ENCODE measurements at regions not wholly inside any gene's neighbourhood (a gene's known extent, or its start where the extent isn't known, plus 50 kb on each side); places are given as distances from the start of the nearest gene placed in this dataset.
"Not testable (repeated sequence)": the region's sequence is repeated elsewhere in the genome, so short reads cannot be mapped to it uniquely, and the experiment has no call there.

GRCh38 chr3:163708428-163708827 lies 1369.9 kb downstream of the SI start:
- Histone ChIP-seq H3K27me3 (no peaks in the 10 kb centered on the region), H3K4me1 (ENCODE audit: low read depth) (no peaks in the 10 kb centered on the region), H3K9me3 (ENCODE audit: low read depth) (no peaks in the 10 kb centered on the region), H3K27ac (no peak overlapping the region), H3K36me3 (no peaks in the 10 kb centered on the region), H3K4me3 (no peak overlapping the region)
- TF ChIP-seq CTCF (IDR thresholded peaks at IDR 0.05; ENCODE audit: low read depth, low read length) = no peak
- no peak for DNase-seq (ENCODE audit: low read depth in 1 of 2, low spot score in 1 of 2)

GRCh38 chr3:163707659-163708058 lies 1370.6 kb downstream of the SI start:
- TF ChIP-seq CTCF (IDR thresholded peaks at IDR 0.05; ENCODE audit: low read depth, low read length) = no peak

GRCh38 chr3:163698221-163698620 lies 1380.1 kb downstream of the SI start:
- not testable (repeated sequence) for H3K4me3 ChIP-seq; H3K27me3 ChIP-seq; H3K4me1 ChIP-seq (ENCODE audit: low read depth); H3K36me3 ChIP-seq; H3K9me3 ChIP-seq (ENCODE audit: low read depth); DNase-seq (ENCODE audit: low read depth in 1 of 2, low spot score in 1 of 2); H3K27ac ChIP-seq

More at GRCh38 chr3:163707659-163708058, 1370.6 kb downstream of the SI start:
- H3K4me1 ChIP-seq (ENCODE audit: low read depth) = no peaks in the 10 kb centered on the region
- H3K36me3 ChIP-seq = no peaks in the 10 kb centered on the region
- no peak overlapping the region for H3K4me3 ChIP-seq
- no peak overlapping the region for H3K27ac ChIP-seq
- H3K9me3 ChIP-seq (ENCODE audit: low read depth) = no peaks in the 10 kb centered on the region
- H3K27me3 ChIP-seq = no peaks in the 10 kb centered on the region
- no peak for DNase-seq (ENCODE audit: low read depth in 1 of 2, low spot score in 1 of 2)

DNA sequence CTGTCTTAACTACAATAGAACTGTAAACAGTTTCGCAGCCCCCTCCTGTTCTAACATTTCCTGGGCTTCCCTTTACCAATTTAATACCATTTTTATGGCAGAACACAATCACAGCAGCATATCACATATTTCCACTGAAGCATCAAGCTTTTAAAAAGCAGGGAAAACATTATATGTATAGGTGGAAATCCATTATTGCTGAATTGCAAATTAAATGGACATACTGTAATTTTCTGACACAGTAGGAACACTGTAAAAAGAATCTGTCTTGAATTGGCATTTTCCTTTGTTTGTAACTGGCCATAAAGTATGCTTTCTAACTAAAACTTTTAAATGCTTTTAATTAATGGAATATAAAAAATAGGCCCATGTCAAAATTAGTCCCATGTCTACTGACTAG lies 1385.8 kb downstream of the SI start:
- H3K4me3 ChIP-seq = no peak overlapping the region
- DNase-seq (ENCODE audit: low read depth in 1 of 2, low spot score in 1 of 2) = no peak
- TF ChIP-seq CTCF (IDR thresholded peaks at IDR 0.05; ENCODE audit: low read depth, low read length) = no peak
- H3K9me3 ChIP-seq (ENCODE audit: low read depth) = no peaks in the 10 kb centered on the region
- H3K27me3 ChIP-seq = no peaks in the 10 kb centered on the region
- H3K27ac ChIP-seq = no peak overlapping the region
- no peaks in the 10 kb centered on the region for H3K36me3 ChIP-seq
- no peaks in the 10 kb centered on the region for H3K4me1 ChIP-seq (ENCODE audit: low read depth)

DNA sequence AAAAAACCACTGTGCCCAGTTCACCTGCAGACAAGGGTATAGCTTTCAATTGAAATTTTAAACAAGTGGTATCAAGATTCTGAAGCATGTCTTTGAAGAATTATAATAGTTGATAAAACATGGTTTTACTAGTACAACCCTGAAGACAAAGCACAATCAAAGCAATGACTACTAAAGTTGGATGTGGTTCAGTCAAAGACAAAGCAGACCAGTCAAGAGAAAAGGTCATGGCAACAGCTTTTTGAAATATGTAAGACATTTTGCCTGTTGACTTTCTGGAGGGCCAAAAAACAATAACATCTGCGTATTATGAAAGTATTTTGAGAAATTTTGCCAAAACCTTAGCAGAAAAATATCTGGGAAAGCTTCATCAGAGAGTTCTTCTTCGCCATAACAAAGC lies 1393.6 kb downstream of the SI start:
- no peak overlapping the region for H3K27ac ChIP-seq

DNA sequence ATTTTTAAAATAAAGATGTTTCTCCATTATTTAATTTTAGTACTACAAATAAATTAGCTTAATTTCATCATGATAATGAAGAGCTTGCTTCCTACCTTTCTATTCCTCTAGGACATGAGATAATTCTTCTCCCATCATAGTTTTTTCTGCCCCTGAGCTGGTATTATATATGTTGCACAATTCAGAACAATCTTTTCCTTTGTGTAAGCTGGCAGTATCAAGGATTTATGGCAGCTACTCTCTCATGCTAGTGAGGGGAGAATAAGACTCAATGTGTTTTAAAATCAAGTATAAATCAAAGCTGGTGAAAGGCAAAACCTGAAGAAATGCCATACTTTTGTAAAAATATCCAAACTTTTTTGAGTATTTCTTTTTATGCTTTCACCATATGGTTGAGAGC lies 1405.3 kb downstream of the SI start:
- Histone ChIP-seq H3K4me3 (no peak overlapping the region), H3K9me3 (ENCODE audit: low read depth) (no peaks in the 10 kb centered on the region)
- no peak for TF ChIP-seq CTCF (IDR thresholded peaks at IDR 0.05; ENCODE audit: low read depth, low read length)

More for the DNA sequence above, 1393.6 kb downstream of the SI start:
- Histone ChIP-seq H3K4me3 (no peak overlapping the region), H3K27me3 (no peaks in the 10 kb centered on the region), H3K9me3 (ENCODE audit: low read depth) (no peaks in the 10 kb centered on the region), H3K36me3 (no peaks in the 10 kb centered on the region), H3K4me1 (ENCODE audit: low read depth) (no peaks in the 10 kb centered on the region)
- DNase-seq (ENCODE audit: low read depth in 1 of 2, low spot score in 1 of 2) = no peak
- TF ChIP-seq CTCF (IDR thresholded peaks at IDR 0.05; ENCODE audit: low read depth, low read length) = no peak

More for the DNA sequence above, 1405.3 kb downstream of the SI start:
- no peaks in the 10 kb centered on the region for H3K4me1 ChIP-seq (ENCODE audit: low read depth)
- no peak overlapping the region for H3K27ac ChIP-seq
- DNase-seq (ENCODE audit: low read depth in 1 of 2, low spot score in 1 of 2) = no peak
- no peaks in the 10 kb centered on the region for H3K36me3 ChIP-seq
- H3K27me3 ChIP-seq = no peaks in the 10 kb centered on the region
